Uterus (tissue), 3 donors: ENCODE measurements at regions not wholly inside any gene's neighbourhood (a gene's known extent, or its start where the extent isn't known, plus 50 kb on each side); places are given as distances from the start of the nearest gene placed in this dataset.

ENCODE experiments used
- DNase-seq, 2 donors: peaks; one replicate each; pipeline ENCODE4 v3.0.0-alpha.2; 2019 to 2020
- H3K27ac ChIP-seq, 2 donors: fragments of 200-600 bp; sonication (generic); 1 replicate in 1 of 2; 2 replicates in 1 of 2; pipeline ENCODE4 v1.5.1; 2016 to 2018
- H3K27me3 ChIP-seq, 2 donors: fragments of 200-600 bp; sonication (generic); one replicate each; pipeline ENCODE4 v1.5.1; 2018 to 2019; ENCODE audit warnings: control low read depth in 1 of 2
- H3K36me3 ChIP-seq, 2 donors: fragments of 200-600 bp; sonication (generic); one replicate each; pipeline ENCODE4 v1.5.1; 2019; ENCODE audit warnings: control low read depth in 1 of 2
- H3K4me1 ChIP-seq, 2 donors: fragments of 200-600 bp; sonication (generic); one replicate each; pipeline ENCODE4 v1.5.1; 2018 to 2019; ENCODE audit warnings: control low read depth in 1 of 2
- H3K4me3 ChIP-seq, 2 donors: fragments of 200-600 bp; sonication (generic); 1 replicate in 1 of 2; 2 replicates in 1 of 2; pipeline ENCODE4 v1.5.1; 2018 to 2019; ENCODE audit warnings: mild to moderate bottlenecking in 1 of 2
- H3K9me3 ChIP-seq, 2 donors: fragments of 200-600 bp; sonication (generic); one replicate each; pipeline ENCODE4 v1.5.1; 2019; ENCODE audit warnings: control low read depth in 1 of 2
- CTCF ChIP-seq, 4 experiments: fragments of 200-600 bp in 2 of 4; fragments of 450-650 bp in 2 of 4; sonication (generic) in 2 of 4; IDR thresholded peaks; one replicate each; pipeline ENCODE4 v1.5.1; 2016 to 2019; ENCODE audit warnings: antibody characterized with exemption in 4 of 4, mild to moderate bottlenecking in 2 of 4, moderate library complexity in 1 of 4
- POLR2A ChIP-seq, 2 donors: fragments of 450-650 bp; IDR thresholded peaks; one replicate each; pipeline ENCODE4 v1.6.1; 2016; ENCODE audit warnings: antibody characterized with exemption in 2 of 2, mild to moderate bottlenecking in 1 of 2, moderate library complexity in 1 of 2
- intact Hi-C: fragments of 100-400 bp; cut with DNase I; formaldehyde crosslinking; loops from one replicate; pipeline ENCODE4 v1.15.1; 2023; ENCODE audit warnings: low total_unique reads
- donor health status: DM: yes; HTN: yes; CAD: no.

- Histone ChIP-seq H3K4me1 (no peaks in the 10 kb centered on the region), H3K36me3 (no peaks in the 10 kb centered on the region), H3K27ac (no peak overlapping the region), H3K9me3 (no peaks in the 10 kb centered on the region), H3K4me3 (no peak overlapping the region), H3K27me3 (no peaks in the 10 kb centered on the region)
- intact Hi-C loops: no loop called here
- no peak for DNase-seq
- no peak for TF ChIP-seq CTCF (IDR thresholded peaks at IDR 0.05)
Observed at GRCh38 chr4:100804576-100805360, 286.9 kb upstream of the EMCN start.

DNA sequence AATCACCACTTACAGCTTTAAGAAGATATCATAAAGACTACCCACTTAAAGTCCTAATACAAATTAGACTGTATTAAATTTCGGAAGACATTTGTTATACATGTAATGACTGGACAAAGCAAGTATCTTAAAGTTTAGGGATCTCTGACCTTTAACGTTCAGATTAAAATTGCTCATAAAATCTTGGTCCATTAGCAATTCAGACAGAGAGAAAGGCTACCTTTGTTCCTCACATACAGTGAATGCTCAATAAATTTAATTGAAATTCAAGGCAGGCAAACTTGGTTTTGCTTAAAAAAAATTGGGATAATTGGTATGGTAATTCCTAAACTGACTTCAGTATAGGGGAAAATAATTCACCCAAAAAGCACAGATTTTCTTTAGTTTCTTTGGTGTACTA lies 285.9 kb upstream of the EMCN start:
- no peak for TF ChIP-seq CTCF (IDR thresholded peaks at IDR 0.05)
- TF ChIP-seq POLR2A (IDR thresholded peaks at IDR 0.05): no peak
- no peaks in the 10 kb centered on the region for H3K4me1 ChIP-seq
- no peaks in the 10 kb centered on the region for H3K36me3 ChIP-seq
- intact Hi-C loops: no loop called here
- H3K27ac ChIP-seq: no peak overlapping the region
- H3K9me3 ChIP-seq: no peaks in the 10 kb centered on the region
- DNase-seq: no peak
- H3K4me3 ChIP-seq: no peak overlapping the region
- H3K27me3 ChIP-seq: no peaks in the 10 kb centered on the region

DNA sequence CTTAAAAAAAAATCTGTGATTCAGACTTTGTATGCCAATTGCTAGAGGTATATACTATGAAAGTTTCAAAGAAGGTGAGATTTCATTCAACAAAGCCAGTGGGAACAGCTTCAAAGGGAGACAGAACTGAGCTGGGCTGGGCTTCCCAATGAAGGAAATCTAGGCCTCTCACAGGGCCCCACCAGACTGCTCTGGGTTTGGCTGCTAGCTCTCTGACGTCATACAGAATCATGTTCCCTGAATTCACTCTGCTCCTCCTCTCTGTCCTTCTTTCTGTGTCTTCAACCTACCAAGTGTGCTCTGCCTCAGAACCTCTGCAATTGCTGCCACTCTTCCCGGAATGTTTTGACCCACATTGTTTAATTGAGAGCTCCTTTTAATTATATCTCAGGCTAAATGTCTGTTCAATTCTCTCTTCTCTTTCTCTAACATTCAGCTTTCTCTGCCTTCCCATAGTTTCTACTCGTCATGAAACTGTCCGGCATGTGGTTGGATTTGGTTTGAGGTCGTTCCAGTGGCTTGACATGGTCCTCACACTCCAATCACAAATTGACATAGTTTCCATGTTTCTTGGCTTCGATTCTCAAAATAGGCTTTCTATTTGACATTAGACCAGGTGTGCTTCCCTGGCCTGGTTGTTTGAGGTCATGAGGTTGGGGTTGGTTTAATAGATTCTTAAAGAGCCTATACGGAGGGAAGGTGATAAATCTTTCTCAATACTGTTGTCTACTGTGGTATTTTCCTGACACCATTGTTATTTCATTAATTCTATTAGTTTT lies 282.1 kb upstream of the EMCN start:
- Histone ChIP-seq H3K27ac (no peak overlapping the region), H3K4me1 (no peaks in the 10 kb centered on the region), H3K27me3 (no peaks in the 10 kb centered on the region), H3K4me3 (no peak overlapping the region), H3K36me3 (no peaks in the 10 kb centered on the region), H3K9me3 (no peaks in the 10 kb centered on the region)
- intact Hi-C loops: no loop called here
- TF ChIP-seq CTCF (IDR thresholded peaks at IDR 0.05) (no peak), POLR2A (IDR thresholded peaks at IDR 0.05) (no peak)
- DNase-seq: no peak

- no peak for DNase-seq
- H3K36me3 ChIP-seq: no peaks in the 10 kb centered on the region
- H3K9me3 ChIP-seq: no peaks in the 10 kb centered on the region
- TF ChIP-seq CTCF (IDR thresholded peaks at IDR 0.05) (no peak), POLR2A (IDR thresholded peaks at IDR 0.05) (no peak)
- intact Hi-C loops: no loop called here
- H3K27ac ChIP-seq: no peak overlapping the region
- no peak overlapping the region for H3K4me3 ChIP-seq
- no peaks in the 10 kb centered on the region for H3K27me3 ChIP-seq
- no peaks in the 10 kb centered on the region for H3K4me1 ChIP-seq
Observed at GRCh38 chr4:100797791-100798190, 280.0 kb upstream of the EMCN start.

DNA sequence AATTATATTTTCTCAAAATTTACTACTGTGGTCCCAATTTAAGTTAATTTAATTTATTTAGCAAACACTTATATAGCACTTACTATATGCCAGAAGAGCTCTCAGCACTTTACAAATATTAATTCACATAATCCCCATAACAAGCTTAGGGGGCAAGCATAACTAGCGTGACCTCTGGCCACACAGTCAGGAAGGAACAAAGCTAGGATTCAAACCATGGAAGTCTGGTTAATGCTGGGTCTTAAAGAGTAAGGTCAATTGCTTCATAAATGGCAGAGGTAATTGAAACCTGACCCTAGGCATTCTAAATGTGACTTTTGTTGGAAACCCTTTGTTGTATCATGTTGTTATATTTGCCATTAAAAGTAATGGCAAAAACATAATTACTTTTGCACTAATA lies 279.5 kb upstream of the EMCN start:
- H3K4me3 ChIP-seq: no peak overlapping the region
- TF ChIP-seq POLR2A (IDR thresholded peaks at IDR 0.05): no peak
- no peak for TF ChIP-seq CTCF (IDR thresholded peaks at IDR 0.05)
- H3K36me3 ChIP-seq: no peaks in the 10 kb centered on the region
- intact Hi-C loops: no loop called here
- no peaks in the 10 kb centered on the region for H3K4me1 ChIP-seq
- H3K27ac ChIP-seq: no peak overlapping the region
- H3K9me3 ChIP-seq: no peaks in the 10 kb centered on the region
- no peak for DNase-seq
- H3K27me3 ChIP-seq: no peaks in the 10 kb centered on the region
